SK-N-SH (cell line): ENCODE measurements at regions not wholly inside any gene's neighbourhood (a gene's known extent, or its start where the extent isn't known, plus 50 kb on each side); places are given as distances from the start of the nearest gene placed in this dataset.

Experiments used
- CHD2 ChIP-seq: fragments of 150-350 bp; IDR thresholded peaks from 2 replicates; pipeline ENCODE4 v1.6.1; 2018; ENCODE audit warnings: low read length; ENCODE audit not compliant: partially characterized antibody
- GABPA ChIP-seq: IDR thresholded peaks from 2 replicates; pipeline ENCODE4 v1.4.0; 2012; ENCODE audit warnings: low read depth, mild to moderate bottlenecking
- JUND ChIP-seq: IDR thresholded peaks from 2 replicates; pipeline ENCODE4 v1.4.0; 2012
- NFIC ChIP-seq: IDR thresholded peaks from 2 replicates; pipeline ENCODE4 v1.4.0; 2012; ENCODE audit warnings: borderline replicate concordance
- POLR2AphosphoS5 ChIP-seq: IDR thresholded peaks from 2 replicates; pipeline ENCODE4 v1.6.1; 2012; ENCODE audit warnings: low read depth, low read length
- RAD21 ChIP-seq: IDR thresholded peaks from 2 replicates; pipeline ENCODE4 v1.6.1; 2012; ENCODE audit warnings: mild to moderate bottlenecking, low read length
- REST ChIP-seq: IDR thresholded peaks from 2 replicates; pipeline ENCODE4 v1.6.1; 2012; ENCODE audit warnings: mild to moderate bottlenecking, low read depth, low read length, moderate library complexity
- SIN3A ChIP-seq: IDR thresholded peaks from 2 replicates; pipeline ENCODE4 v1.6.1; 2012; ENCODE audit warnings: low read depth, mild to moderate bottlenecking, low read length, moderate library complexity, borderline replicate concordance
- SMC3 ChIP-seq: IDR thresholded peaks from 2 replicates; pipeline ENCODE4 v1.6.1; 2012; ENCODE audit warnings: low read depth, low read length, improper control_type of control experiment
- TEAD4 ChIP-seq: IDR thresholded peaks from 2 replicates; pipeline ENCODE4 v1.4.0; 2012; ENCODE audit warnings: mild to moderate bottlenecking, borderline replicate concordance; ENCODE audit not compliant: insufficient read depth
- USF2 ChIP-seq: fragments of 150-350 bp; IDR thresholded peaks from 2 replicates; pipeline ENCODE4 v1.6.1; 2017; ENCODE audit warnings: antibody characterized with exemption, low read length, low read depth, borderline replicate concordance
- TF ChIP-seq, protein P1 (sequence below): fragments of 200-600 bp; sonication (generic); IDR thresholded peaks from 2 replicates; pipeline ENCODE4 v1.6.1; 2017; ENCODE audit warnings: antibody characterized with exemption, mild to moderate bottlenecking, moderate library complexity

- TF ChIP-seq, protein P1, sequence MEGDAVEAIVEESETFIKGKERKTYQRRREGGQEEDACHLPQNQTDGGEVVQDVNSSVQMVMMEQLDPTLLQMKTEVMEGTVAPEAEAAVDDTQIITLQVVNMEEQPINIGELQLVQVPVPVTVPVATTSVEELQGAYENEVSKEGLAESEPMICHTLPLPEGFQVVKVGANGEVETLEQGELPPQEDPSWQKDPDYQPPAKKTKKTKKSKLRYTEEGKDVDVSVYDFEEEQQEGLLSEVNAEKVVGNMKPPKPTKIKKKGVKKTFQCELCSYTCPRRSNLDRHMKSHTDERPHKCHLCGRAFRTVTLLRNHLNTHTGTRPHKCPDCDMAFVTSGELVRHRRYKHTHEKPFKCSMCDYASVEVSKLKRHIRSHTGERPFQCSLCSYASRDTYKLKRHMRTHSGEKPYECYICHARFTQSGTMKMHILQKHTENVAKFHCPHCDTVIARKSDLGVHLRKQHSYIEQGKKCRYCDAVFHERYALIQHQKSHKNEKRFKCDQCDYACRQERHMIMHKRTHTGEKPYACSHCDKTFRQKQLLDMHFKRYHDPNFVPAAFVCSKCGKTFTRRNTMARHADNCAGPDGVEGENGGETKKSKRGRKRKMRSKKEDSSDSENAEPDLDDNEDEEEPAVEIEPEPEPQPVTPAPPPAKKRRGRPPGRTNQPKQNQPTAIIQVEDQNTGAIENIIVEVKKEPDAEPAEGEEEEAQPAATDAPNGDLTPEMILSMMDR: no peak
- TF ChIP-seq JUND (no peak), POLR2AphosphoS5 (no peak), TEAD4 (no peak), REST (no peak), RAD21 (no peak), SMC3 (no peak), CHD2 (no peak), GABPA (no peak), USF2 (no peak), SIN3A (no peak), NFIC (no peak)
These were observed 308.1 kb downstream of the EPM2A start for GRCh38 chr6:145427232-145427631.
